DMS114 treated with DMSO at 0.1 percent for 48 hours (cell line): ENCODE measurements at regions not wholly inside any gene's neighbourhood (a gene's known extent, or its start where the extent isn't known, plus 50 kb on each side); places are given as distances from the start of the nearest gene placed in this dataset.

Source experiments
- DNase-seq: peaks from one replicate; lab custom pipeline; 2025; ENCODE audit not compliant: unreplicated experiment; lab: John Stamatoyannopoulos, UW

- no peak for DNase-seq
Measured at GRCh38 chr1:194228427-194228826, 1042.0 kb upstream of the B3GALT2 start.

GRCh38 chr1:194227161-194227560, 1040.7 kb upstream of the B3GALT2 start:
- DNase-seq, result no peak

GRCh38 chr1:194225821-194226220, 1039.4 kb upstream of the B3GALT2 start:
- DNase-seq, result no peak

- DNase-seq, result no peak
Measured at GRCh38 chr1:194223596-194223995, 1037.2 kb upstream of the B3GALT2 start.

GRCh38 chr1:194215448-194215847, 1029.0 kb upstream of the B3GALT2 start:
- no peak for DNase-seq

- DNase-seq, result no peak
Measured at GRCh38 chr1:194214735-194215134, 1028.3 kb upstream of the B3GALT2 start.

GRCh38 chr1:194209920-194210319, 1023.5 kb upstream of the B3GALT2 start:
- no peak for DNase-seq

GRCh38 chr1:194208674-194209073, 1022.3 kb upstream of the B3GALT2 start:
- no peak for DNase-seq

GRCh38 chr1:194196562-194196961, 1010.1 kb upstream of the B3GALT2 start:
- DNase-seq, result no peak

- DNase-seq, result no peak
Measured at GRCh38 chr1:194194724-194195123, 1008.3 kb upstream of the B3GALT2 start.

- DNase-seq, result no peak
Measured at GRCh38 chr1:194184974-194185373, 998.6 kb upstream of the B3GALT2 start.

- no peak for DNase-seq
Measured at GRCh38 chr1:194184425-194184824, 998.0 kb upstream of the B3GALT2 start.

- DNase-seq, result no peak
Measured at GRCh38 chr1:194181845-194182244, 995.4 kb upstream of the B3GALT2 start.

- no peak for DNase-seq
Measured at GRCh38 chr1:194176212-194176611, 989.8 kb upstream of the B3GALT2 start.

- no peak for DNase-seq
Measured at GRCh38 chr1:194175251-194175650, 988.8 kb upstream of the B3GALT2 start.

- DNase-seq, result no peak
Measured at GRCh38 chr1:194174528-194174927, 988.1 kb upstream of the B3GALT2 start.

- no peak for DNase-seq
Measured at GRCh38 chr1:194171596-194171995, 985.2 kb upstream of the B3GALT2 start.

- DNase-seq, result no peak
Measured at GRCh38 chr1:194167956-194168640, 981.7 kb upstream of the B3GALT2 start.

- no peak for DNase-seq
Measured at GRCh38 chr1:194164755-194165154, 978.3 kb upstream of the B3GALT2 start.

GRCh38 chr1:194161591-194161990, 975.2 kb upstream of the B3GALT2 start:
- DNase-seq, result no peak

- no peak for DNase-seq
Measured at GRCh38 chr1:194159941-194160340, 973.5 kb upstream of the B3GALT2 start.

GRCh38 chr1:194155962-194156361, 969.5 kb upstream of the B3GALT2 start:
- no peak for DNase-seq

GRCh38 chr1:194151056-194151455, 964.6 kb upstream of the B3GALT2 start:
- no peak for DNase-seq
